GM18505 (cell line): ENCODE measurements at regions not wholly inside any gene's neighbourhood (a gene's known extent, or its start where the extent isn't known, plus 50 kb on each side); places are given as distances from the start of the nearest gene placed in this dataset.

Experiments
- ATAC-seq: cut with Tn5 transposase; IDR thresholded peaks from one replicate; pipeline ENCODE4 v1.9.1; 2021; ENCODE audit not compliant: unreplicated experiment
- POLR2A ChIP-seq: IDR thresholded peaks from 4 replicates; pipeline ENCODE4 v1.6.1; 2011; ENCODE audit warnings: borderline replicate concordance; ENCODE audit not compliant: insufficient read depth, insufficient read length; ENCODE audit errors: extremely low read depth

DNA sequence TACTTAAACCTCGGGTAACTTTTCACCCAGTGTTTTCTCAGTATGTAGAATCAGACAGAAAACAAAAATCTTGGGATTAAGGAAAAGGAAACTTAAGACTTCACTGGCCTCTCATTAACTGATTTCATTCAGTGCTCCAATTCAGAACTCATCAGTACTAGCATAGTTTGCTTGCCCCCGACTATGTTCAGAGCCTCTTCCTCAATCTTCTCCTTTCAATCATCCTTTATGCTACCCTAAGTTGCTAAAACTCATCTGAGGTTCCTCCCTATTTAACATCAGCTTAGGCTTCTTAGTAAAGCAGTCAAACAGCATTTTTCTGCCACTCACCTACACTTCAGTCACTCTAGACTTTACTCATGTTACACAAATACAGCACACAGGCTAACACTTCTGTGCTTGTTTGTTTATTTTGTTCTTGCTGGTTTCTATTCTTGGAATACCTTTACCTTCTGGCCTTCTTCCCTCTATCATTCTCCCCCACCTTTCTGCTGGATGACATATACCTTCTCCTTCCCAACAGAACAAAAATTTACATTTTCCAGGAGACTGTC lies 163.0 kb upstream of the TLL1 start:
- TF ChIP-seq POLR2A: no peak
- no peak for ATAC-seq

DNA sequence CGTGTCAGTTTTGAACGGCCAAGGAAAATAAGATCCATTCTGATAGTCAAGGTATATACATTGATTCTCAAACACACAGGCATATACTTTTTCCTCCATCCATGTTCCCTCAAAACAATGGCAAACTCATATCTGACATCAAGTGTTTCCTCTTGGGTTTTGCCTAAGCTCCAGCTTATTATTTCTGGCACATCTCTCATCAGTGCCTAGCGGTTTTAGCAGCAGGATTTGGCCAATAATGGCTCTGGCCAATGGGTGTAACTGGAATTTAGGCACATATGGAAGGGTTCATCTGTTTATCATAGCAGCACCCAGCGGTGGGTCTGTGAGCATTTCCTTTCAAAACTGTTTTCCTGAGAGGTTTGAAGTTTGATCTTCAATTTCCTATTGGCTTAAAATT lies 161.6 kb upstream of the TLL1 start:
- no peak for TF ChIP-seq POLR2A
- ATAC-seq: no peak

DNA sequence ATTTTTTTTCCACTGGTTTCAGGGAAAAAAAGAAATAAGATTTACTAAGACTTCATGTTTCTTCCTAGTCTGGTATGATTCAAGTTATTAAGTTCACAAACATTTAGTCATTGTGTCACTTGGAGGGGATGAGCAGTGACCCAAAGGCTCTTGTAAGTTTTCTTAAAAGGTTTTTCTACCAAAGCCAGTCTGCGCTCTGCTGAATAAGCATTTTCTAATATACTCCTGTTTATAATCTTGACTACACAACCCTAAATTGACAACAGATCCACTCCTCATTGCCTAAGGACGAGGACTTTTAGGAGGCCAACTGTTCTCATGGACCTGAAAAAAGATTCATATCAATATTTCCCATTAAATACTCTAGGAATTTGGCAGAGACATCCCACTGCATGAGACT lies 161.1 kb upstream of the TLL1 start:
- ATAC-seq: no peak
- no peak for TF ChIP-seq POLR2A

DNA sequence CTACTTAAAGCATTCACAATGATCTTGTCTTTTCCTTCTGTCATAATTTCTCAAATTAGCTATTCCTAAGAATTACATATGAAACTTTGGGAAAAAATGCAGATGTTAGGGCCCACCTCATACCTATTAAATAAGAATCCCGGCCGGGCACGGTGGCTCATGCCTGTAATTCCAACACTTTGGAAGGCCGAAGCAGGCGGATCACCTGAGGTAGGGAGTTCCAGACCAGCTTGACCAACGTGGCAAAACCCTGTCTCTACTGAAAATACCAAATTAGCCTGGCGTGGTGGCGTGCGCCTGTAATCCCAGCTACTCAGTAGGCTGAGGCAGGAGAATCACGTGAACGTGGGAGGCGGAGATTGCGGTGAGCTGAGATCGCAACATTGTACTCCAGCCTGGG lies 158.4 kb upstream of the TLL1 start:
- ATAC-seq: no peak
- no peak for TF ChIP-seq POLR2A

DNA sequence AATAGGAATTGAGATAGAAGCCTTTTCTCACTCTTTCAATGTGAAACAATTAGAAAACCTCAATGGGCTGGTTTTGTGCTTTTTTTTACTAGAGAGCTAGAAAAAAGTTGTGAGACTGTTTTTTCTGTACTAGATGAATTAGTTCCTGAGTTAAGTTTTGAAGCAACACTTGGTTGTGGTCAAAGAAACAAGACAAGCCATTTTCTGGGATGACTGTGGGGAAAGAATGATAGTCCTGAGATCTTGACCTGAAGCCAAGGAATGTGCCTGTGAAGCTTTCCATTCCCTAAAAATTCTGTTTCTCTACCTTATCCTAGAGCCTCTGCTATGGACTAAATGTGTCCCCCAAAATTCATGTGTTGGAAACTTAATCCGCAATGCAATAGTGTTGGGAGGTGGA lies 157.8 kb upstream of the TLL1 start:
- no peak for TF ChIP-seq POLR2A
- ATAC-seq: no peak

DNA sequence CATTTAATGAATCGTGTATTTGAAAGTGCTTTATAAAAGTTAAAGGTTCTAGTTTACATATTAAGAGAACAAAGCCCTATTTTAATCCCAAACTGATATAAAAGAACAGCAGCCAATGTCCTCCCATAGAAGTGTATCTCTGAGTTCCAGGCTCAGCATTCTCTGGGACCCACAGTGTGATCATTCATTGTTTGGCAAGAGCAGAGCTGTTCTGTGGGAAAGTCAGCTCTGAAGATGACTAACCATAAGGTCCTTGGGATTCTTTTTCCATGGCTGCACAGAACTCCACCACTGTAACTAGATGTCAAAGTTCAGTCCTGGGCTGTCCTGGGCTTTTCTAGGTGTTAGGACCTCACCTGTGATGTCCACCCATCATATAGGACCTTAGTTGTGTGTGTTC lies 157.0 kb upstream of the TLL1 start:
- ATAC-seq: no peak
- no peak for TF ChIP-seq POLR2A

DNA sequence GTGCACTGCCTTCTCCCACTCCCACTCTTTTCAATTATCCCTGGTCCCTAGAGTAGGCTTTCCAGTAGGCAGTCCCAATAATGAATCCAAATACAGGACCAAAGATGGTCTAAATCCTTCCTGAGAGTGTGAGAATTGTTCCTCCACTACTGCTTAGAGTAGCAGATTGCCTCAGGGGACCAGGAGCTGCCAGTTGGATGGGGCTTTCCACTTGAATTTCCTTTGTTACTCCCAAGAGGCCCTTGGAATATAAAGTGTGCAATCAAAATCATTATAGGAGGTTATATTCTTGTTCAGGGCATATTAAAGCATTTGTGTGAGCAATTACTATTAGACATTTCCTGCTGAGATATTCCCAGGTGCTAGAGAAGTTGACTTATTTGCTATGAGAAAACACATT lies 156.6 kb upstream of the TLL1 start:
- no peak for ATAC-seq
- TF ChIP-seq POLR2A: no peak

DNA sequence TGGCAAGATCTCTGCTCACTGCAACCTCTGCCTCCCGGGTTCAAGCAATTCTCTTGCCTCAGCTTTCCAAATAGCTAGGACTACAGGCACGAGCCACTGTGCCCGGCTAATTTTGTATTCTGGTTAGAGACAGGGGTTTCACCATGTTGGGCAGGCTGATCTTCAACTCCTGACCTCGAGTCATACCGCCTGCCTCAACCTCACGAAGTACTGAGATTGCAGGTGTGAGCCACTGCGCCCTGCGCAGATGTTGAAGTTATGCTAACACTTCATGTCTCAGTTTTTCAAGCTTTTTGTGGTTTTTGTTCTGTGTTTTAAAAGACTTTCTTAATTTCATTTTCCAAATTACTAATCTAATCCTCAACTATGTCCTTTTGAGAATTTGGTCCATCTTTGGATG lies 154.4 kb upstream of the TLL1 start:
- no peak for ATAC-seq
- no peak for TF ChIP-seq POLR2A

DNA sequence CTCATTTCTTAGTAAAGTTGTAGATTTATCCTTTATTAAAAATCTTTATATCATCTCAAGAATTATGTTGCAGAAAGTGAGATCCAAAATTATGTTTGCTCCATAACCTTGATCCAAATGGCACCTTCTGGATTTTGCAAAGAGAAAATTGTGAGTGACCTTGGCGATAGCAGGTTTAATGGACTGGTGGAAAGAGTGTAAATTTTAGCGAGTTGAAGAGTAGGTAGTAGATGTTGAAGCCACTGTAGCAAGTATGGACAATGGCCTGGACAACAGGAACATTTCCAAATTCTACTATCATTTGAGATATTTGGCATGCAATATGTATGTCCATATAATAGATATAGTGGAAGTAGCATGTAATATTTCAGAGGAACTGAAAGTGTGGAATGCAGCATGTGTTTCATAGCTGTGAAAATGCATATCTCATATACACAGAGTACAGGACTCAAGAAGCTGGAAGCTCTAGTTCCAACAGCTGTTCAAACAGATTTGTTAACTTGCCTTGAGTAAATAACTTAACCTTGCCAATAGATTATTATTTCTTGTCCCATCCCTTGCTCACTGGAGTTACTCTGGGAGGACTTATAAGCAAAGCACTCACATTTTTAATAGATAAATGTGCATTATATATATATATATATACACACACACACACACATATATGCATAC lies 152.5 kb upstream of the TLL1 start:
- TF ChIP-seq POLR2A: no peak
- no peak for ATAC-seq

DNA sequence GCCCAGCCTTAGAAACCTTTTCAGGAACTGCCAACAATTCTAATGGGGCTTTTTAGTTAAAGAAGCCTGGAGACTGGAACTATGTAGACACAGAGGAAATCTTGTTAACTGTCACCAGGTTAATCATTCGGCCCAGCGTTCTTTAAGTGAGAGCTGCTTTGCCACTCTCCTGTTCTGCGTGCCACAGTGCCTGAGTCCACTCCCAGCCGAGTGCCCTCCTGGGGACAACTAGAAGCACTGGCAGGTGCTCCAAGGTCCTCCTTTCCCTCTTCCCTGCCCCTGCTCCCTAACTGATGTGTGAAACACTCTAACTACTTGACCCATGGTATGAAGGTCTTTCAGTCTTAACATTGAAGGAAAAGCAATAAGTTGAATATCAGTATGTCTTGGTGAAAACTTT lies 151.2 kb upstream of the TLL1 start:
- no peak for ATAC-seq
- no peak for TF ChIP-seq POLR2A

DNA sequence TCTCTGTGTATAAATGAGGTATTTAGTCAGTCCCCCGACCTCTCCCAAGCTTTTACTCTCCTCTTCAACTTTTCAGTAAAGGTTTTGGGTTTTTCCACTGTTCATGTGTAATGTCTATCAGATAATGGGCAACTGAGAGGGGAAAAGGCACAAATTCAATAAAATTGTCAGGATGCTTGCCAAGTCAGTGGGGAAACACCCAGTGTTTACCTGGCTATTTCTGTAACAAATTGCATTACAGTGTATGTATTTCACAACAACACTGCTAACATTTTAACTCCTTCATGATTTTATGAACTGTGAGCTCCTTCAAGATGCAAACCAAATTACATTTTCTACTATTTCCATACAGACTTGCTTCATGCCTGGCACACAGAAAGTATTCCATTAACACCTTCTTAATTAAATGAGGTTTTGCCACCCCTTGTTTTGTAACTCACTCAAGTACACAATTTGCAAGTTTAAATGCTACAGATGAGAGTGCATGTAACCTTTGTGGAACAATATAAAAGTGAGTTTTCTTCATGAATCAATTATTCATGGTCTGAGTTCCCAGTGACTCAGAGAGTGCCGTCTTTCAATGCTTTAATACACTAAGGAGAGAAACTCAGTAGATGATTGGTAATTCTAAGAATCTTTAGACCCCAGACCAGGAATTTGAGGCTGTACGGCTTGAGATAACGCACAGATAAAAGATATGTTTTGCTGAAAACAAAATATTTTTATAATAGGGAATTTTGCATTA lies 149.8 kb upstream of the TLL1 start:
- TF ChIP-seq POLR2A: no peak
- ATAC-seq: no peak

DNA sequence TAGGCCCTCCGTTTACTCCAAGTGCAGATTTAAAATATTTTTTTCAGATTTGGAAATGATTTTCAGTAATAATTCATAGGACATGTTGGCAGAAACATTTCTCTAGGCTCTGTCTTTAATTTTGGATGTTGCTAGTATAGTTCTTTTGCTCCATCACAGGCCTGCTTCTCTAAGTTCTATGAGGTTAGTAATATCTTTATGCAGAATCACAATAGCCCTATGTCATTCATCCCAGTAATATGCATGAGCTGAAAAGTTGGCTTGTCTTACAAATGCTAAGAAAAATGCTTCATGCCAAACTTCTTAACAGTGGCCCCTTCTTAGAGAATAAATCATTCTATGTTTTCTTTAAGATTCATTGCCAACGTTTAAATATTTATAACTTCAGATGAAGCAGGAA lies 148.3 kb upstream of the TLL1 start:
- no peak for TF ChIP-seq POLR2A
- no peak for ATAC-seq

DNA sequence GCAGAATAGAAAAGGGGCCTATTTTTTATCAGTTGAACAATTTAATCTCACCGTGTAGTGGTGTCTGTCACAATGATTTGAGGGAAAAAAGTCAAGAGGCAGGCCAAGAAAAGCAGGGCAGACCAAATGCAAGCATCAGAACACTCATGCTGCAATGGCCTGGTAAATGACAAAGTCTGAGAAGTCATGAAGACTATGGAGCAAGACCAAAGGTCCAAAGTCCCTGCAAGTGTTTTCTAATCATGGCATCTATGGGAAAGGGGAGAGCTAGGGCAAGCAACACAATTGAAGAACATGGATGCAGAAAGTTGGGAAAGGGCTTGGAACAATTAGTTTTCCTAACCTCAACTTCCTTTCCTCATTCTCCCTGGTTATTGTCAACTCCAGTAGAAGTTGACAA lies 147.7 kb upstream of the TLL1 start:
- no peak for ATAC-seq
- TF ChIP-seq POLR2A: no peak

DNA sequence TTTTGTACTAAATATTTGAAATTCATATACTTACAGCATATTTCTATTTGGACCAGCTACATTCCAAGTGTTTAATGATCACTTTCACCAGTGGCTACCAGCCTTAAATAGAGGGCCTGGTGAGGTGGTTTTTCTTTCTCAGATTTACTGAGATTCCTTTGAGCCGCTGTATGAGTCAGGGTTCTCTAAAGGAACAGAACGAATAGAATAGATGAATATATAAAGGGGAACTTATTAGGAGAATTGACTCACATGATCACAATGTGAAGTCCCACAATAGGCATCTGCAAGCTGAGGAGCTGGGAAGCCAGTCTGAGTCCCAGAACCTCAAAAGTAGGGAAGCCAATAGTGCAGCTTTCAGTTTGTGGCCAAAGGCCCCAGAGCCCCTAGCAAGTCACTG lies 146.2 kb upstream of the TLL1 start:
- ATAC-seq: no peak
- no peak for TF ChIP-seq POLR2A

DNA sequence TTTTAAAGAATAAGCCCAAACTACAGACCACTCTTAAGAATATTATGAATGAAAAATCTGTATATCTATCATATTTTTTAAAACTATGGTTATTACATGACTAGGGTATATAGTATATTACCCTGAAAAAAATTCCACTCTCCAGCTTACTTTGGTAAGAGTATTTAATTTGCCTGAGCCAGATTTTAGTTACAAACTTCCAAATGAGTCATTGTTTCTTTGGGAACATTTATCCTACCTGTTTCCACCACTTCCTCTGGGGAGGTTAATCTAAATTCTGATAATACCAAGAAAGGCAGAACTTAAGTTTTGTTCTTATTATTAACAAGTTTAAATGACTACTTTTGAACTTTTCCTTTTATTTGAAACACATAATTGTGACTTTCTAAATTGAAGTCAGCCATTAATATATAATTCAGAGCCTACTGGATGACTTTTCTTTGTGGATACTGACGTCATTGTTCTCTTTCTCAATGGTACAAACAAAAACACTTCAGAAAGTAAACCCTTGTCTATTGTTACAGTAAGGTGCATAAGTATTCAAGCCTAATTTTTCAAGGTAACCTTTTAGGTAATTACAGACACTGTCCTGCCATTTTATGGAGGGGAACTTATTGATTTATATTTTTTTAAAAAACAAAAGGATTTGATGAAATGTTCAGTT lies 135.6 kb upstream of the TLL1 start:
- TF ChIP-seq POLR2A: no peak
- no peak for ATAC-seq

DNA sequence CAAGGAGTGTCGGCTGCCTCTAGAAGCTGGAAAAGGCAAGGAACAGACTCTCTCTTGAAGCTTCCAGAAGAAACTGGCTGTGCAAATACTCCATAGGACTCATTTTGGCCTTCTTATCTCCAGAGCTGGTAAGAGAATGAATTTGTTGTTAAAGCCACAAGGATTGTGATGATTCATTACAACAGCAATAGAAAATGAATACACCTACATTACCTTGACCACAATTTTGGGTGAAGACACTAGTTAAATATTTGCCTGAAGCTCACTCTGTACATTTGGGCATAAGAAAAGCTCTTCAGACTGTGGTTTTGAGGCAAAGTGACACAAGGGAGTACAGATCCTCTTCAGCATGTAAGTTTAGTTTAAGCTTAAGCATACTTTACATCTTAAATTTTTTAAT lies 134.5 kb upstream of the TLL1 start:
- no peak for ATAC-seq
- no peak for TF ChIP-seq POLR2A
